RCC 7860 (cell line): ENCODE measurements at regions not wholly inside any gene's neighbourhood (a gene's known extent, or its start where the extent isn't known, plus 50 kb on each side); places are given as distances from the start of the nearest gene placed in this dataset.

Experiments used
- DNase-seq: peaks from one replicate; pipeline ENCODE4 v3.0.0-alpha.2; 2015; ENCODE audit warnings: low spot score
- FAIRE-seq: peaks from 2 replicates; lab custom pipeline; 2012; peaks lifted over from hg19 to GRCh38; lab: Jason Lieb, UNC

GRCh38 chr11:97786961-97787360, 1233.8 kb upstream of the CNTN5 start:
- no peak for DNase-seq

GRCh38 chr11:97794876-97795275, 1225.9 kb upstream of the CNTN5 start:
- no peak for DNase-seq
- no peak for FAIRE-seq

More at GRCh38 chr11:97786961-97787360, 1233.8 kb upstream of the CNTN5 start:
- FAIRE-seq, result no peak

GRCh38 chr11:97800891-97801290, 1219.9 kb upstream of the CNTN5 start:
- DNase-seq (no peak), FAIRE-seq (no peak)

- FAIRE-seq, result no peak
- no peak for DNase-seq
Measured at GRCh38 chr11:97814325-97814959, 1206.3 kb upstream of the CNTN5 start.

- no peak for FAIRE-seq
- DNase-seq, result no peak
Measured at GRCh38 chr11:97815667-97816066, 1205.1 kb upstream of the CNTN5 start.

- no peak for FAIRE-seq
- no peak for DNase-seq
Measured at GRCh38 chr11:97832451-97832850, 1188.3 kb upstream of the CNTN5 start.

GRCh38 chr11:97833412-97833811, 1187.3 kb upstream of the CNTN5 start:
- FAIRE-seq (no peak), DNase-seq (no peak)

- DNase-seq, result no peak
- no peak for FAIRE-seq
Measured at GRCh38 chr11:97844016-97844415, 1176.7 kb upstream of the CNTN5 start.

- no peak for FAIRE-seq
- DNase-seq, result no peak
Measured at GRCh38 chr11:97847730-97848129, 1173.0 kb upstream of the CNTN5 start.

GRCh38 chr11:97850701-97851100, 1170.0 kb upstream of the CNTN5 start:
- DNase-seq, result no peak
- no peak for FAIRE-seq

GRCh38 chr11:97854357-97854756, 1166.4 kb upstream of the CNTN5 start:
- DNase-seq (no peak), FAIRE-seq (no peak)

- no peak for DNase-seq
- no peak for FAIRE-seq
Measured at GRCh38 chr11:97854877-97855276, 1165.9 kb upstream of the CNTN5 start.

- no peak for DNase-seq
Measured at GRCh38 chr11:97856666-97857065, 1164.1 kb upstream of the CNTN5 start.

GRCh38 chr11:97860237-97860636, 1160.5 kb upstream of the CNTN5 start:
- DNase-seq (no peak), FAIRE-seq (no peak)

More at GRCh38 chr11:97856666-97857065, 1164.1 kb upstream of the CNTN5 start:
- no peak for FAIRE-seq

- DNase-seq (no peak), FAIRE-seq (no peak)
Measured at GRCh38 chr11:97862021-97862420, 1158.7 kb upstream of the CNTN5 start.

- no peak for FAIRE-seq
- DNase-seq, result no peak
Measured at GRCh38 chr11:97865424-97866012, 1155.2 kb upstream of the CNTN5 start.

- FAIRE-seq, result no peak
- DNase-seq, result no peak
Measured at GRCh38 chr11:97871816-97872215, 1148.9 kb upstream of the CNTN5 start.

GRCh38 chr11:97880209-97880608, 1140.5 kb upstream of the CNTN5 start:
- FAIRE-seq, result no peak
- no peak for DNase-seq

GRCh38 chr11:97883086-97883485, 1137.7 kb upstream of the CNTN5 start:
- DNase-seq (no peak), FAIRE-seq (no peak)

GRCh38 chr11:97888641-97889040, 1132.1 kb upstream of the CNTN5 start:
- DNase-seq (no peak), FAIRE-seq (no peak)

- no peak for FAIRE-seq
- no peak for DNase-seq
Measured at GRCh38 chr11:97890466-97890865, 1130.3 kb upstream of the CNTN5 start.

- FAIRE-seq (no peak), DNase-seq (no peak)
Measured at GRCh38 chr11:97893612-97894011, 1127.1 kb upstream of the CNTN5 start.

GRCh38 chr11:97894978-97895377, 1125.8 kb upstream of the CNTN5 start:
- DNase-seq, result no peak
- no peak for FAIRE-seq
